Activated CD4-positive, alpha-beta T cell treated with anti-CD3 and anti-CD28 coated beads, Interleukin-2, Interleukin-4, amounts not matched to agents 100 ng/mL and 50 ng/mL, durations not matched to agents 16 hours and 8 hours (primary cell): ENCODE measurements at regions not wholly inside any gene's neighbourhood (a gene's known extent, or its start where the extent isn't known, plus 50 kb on each side); places are given as distances from the start of the nearest gene placed in this dataset.
"Not testable (repeated sequence)": the region's sequence is repeated elsewhere in the genome, so short reads cannot be mapped to it uniquely, and the experiment has no call there.

Experiments
- DNase-seq: peaks from one replicate; pipeline ENCODE4 v3.0.0-alpha.2; 2020; ENCODE audit warnings: low spot score

DNA sequence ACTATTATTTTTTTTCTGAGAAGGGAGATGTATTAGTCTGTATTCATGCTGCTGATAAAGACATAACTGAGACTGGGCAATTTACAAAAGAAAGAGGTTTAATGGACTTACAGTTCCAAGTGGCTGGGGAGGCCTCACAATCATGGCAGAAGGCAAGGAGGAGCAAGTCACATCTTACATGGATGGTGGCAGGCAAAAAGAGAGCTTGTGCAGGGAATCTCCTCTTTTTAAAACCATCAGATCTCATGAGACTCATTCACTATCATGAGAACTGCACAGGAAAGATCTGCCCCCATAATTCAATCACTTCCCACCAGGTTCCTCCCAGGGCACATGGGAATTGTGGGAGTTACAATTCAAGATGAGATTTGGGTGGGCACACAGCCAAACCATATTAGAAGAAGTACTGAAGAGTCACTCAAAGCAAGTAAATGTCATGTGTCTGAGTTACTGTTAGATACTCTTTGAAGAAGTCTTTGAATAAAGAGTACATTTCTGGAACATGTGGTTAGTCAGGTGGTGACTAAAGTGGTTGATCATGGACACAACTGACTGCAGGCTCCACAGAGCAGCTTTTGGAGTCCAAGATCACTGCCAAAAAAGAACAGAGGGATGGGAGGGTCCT is 430.9 kb upstream of the TBL1XR1 start:
- DNase-seq: not testable (repeated sequence)

DNA sequence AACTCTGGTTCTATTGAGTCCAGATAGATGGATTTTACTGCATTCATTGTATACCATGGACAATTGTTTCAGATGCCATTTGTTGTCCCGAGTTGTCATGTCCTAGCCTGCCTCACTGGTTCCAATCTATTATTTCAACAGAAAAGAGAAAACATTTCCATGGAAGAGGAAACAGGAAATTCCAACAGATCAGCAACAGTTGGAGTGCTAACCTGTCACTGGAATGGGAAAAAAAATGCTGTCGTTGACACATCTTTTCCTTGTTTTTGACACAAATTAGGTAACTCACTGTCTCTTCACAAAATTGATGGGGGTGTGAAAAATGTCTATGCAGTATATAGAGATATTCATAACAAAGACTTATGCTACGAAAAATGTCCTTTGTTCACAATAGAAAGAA is 432.0 kb upstream of the TBL1XR1 start:
- DNase-seq: no peak

DNA sequence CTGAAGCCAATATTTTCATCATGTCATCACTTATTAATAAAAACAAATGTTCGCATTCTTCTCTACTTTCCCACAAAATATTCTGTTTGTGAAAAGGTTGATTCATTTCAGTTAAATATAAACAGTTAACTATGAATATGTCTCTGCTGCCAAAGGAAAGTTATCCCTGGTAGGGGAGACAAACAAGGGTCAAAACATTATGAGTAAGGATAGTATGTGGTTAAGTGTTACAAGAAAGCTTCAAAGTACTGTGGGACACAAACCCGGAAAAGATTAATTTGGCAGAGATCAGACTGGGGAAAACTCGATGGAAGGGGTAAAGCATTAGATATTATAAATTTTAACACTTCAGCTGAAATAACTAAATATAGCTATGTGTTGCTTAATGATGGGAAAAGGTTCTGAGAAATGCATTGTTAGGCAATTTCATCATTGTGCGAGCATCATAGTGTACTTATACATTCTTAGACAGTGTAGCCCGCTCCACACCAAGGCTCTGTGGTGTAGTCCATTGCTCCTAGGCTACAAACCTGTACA is 436.5 kb upstream of the TBL1XR1 start:
- DNase-seq: no peak

DNA sequence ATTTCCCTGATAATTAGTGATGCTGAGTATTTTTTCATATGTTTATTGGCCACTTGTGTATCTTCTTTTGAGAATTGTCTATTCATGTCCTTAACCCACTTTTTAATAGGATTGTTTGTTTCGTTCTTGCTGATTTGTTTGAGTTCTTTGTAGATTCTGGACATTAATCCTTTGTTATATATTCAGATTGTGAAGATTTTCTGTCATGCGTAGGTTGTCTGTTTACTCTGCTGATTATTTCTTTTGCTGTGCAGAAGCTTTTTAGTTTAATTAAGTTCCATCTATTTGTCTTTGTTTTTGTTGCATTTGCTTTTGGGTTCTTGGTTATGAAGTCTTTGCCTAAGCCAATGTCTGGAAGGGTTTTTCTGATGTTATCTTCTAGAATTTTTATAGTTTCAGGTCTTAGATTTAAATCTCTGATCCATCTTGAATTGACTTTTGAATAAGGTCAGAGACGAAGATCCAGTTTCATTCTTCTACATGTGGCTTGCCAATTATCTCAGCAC is 438.4 kb upstream of the TBL1XR1 start:
- not testable (repeated sequence) for DNase-seq

DNA sequence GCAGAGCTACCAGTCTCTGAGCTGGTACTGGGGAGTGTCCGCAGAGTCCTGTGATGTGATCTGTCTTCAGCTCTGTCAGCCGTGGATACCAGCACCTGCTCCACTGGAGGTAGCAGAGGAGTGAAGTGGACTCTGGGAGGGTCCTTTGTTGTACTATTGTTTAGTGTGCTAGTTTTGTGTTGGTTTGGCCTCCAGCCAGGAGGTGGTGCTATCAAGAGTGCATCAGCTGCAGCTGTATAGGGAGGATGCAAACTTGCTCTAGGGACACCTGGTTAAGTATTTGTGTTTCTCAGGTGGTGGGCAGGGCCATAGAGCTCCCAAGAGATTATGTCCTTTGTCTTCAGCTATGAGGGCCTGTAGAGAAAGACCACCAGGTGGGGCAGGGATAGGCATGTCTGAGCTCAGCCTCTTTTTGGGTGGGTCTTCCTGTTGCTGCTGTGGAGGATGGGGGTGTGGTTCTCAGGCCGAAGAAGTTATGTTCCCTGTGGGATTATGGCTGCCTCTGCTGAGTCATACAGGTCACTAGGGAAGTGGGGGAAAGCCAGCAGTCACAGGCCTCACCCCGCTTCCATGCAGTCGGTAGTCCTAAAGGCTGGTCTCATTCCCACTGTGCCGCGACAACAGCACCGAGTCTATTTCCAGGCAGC is 443.2 kb upstream of the TBL1XR1 start:
- DNase-seq: no peak

DNA sequence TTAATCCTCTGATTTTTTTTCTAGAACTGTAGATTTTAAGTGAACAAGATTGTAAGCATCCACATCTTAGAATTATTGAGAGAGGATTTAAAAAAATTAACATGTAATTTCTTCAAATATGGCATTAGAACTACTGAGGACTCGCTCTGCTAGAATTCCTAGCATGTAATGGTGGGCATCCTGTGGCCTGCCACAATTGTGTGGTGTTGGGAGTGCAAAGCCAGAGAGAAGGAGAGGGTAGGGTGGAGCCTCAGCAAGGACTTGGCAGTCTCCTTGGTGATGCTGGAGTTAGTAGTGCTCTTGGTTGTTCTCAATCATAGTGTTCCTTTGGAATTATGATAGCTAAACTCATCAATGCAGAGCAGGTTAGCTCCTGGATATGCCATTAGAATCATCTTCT is 443.9 kb upstream of the TBL1XR1 start:
- DNase-seq: no peak

DNA sequence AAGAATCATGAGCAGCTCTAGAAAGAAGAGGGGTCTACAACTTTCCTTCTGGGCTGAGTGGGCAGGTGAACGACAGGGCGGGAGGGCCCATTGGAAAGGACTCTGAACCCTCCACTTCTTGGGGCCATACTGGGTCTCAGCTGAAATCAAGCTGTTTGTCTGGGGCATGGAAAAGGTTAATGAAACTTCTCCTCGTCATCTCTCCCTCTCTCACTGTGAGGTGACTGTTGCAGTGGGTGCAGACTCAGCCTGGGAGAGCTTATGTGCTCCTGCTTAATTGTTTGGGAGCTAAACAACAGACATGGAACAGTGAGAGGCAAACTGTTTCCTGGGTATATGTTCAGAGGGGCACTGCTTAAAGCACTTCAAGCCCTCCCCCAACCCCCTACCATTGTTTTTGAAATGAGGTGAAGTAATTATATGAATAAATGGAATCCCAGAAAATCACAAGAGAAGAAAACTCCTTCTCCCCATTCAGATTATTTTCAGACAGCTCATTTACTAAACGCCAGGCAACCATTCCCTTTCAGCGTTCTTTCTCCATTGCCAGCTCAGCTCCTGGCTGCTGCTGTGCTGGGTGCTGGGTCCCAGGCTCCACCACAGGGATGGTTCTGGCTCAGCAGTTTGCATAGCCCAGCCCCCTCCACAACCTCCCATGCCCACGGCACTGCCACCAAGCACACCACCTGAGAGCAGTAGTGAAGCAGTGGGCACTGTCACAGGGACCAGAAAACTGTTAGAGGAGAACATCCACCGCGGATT is 444.9 kb upstream of the TBL1XR1 start:
- DNase-seq: no peak

DNA sequence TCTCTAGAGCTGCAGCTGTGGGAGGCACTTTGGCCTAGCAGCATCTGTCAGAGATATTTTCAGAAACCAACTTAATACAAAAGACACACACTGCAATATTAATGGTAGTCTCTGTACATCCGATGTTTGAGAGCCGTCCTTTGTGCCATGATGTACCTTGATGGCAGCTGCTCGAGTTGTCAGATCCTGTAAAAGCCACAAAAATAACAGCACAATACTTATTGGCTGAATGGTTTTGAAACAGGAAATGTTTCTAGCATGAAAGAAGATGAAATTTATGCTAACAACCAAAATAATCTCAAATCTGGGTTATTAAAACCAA is 445.5 kb upstream of the TBL1XR1 start:
- DNase-seq: no peak

DNA sequence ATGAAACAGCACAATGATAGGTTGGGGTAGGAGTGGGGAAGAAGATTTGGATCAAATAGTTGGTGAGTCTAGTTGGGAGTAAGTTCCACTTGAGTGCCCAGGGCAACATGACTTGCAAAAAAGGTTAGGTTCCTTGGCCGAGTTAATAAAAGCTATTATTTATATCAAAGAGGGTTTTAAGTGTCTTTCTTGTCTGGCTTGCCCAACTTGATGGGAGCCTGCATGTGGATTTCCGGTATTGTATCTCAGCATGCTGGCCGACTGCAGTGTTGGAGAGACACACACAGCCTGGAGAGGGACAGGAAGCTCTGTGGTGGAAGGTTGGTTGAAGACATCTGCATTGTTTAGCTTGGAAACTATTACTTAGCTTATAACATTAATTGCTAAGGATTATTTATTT is 449.5 kb upstream of the TBL1XR1 start:
- peak; percentile 22 for DNase-seq

DNA sequence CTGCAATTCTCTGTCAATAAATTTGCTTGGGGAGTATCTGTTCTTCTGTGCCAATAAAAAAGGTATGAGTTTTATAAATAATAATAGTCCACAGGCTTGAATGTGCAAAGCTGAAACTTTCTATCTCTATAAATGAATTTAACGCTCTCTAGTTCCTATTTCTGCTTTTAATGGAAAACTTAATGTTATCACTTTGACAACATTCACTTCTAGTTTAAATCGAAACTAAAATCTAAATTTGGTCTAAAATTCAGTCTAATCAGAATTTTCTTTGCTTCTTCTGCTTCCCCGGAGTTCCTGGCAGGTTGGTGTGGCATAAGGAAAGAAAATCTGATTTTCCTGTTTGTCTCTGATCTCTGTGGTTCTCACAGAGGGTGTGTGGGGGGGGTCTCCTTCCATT is 450.1 kb upstream of the TBL1XR1 start:
- DNase-seq: no peak

DNA sequence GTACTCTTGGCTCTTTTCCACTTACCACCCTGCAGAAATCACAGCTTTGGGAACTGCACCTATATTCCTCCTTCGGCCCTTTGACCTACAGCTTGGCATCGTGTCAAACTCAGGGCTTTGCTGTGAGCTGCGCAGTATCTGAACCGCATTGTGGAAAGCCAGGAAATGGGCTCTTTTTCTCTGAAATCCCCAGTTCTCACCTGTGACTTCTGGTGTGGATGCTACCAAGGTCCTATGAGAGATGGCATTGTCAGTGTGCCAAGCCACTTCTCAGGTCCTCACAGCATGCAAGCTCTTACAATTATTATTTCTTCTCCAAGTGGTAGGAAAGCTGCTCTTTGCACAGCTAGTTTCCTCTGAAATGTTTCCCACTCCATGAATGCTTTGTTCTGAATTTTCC is 450.6 kb upstream of the TBL1XR1 start:
- no peak for DNase-seq

DNA sequence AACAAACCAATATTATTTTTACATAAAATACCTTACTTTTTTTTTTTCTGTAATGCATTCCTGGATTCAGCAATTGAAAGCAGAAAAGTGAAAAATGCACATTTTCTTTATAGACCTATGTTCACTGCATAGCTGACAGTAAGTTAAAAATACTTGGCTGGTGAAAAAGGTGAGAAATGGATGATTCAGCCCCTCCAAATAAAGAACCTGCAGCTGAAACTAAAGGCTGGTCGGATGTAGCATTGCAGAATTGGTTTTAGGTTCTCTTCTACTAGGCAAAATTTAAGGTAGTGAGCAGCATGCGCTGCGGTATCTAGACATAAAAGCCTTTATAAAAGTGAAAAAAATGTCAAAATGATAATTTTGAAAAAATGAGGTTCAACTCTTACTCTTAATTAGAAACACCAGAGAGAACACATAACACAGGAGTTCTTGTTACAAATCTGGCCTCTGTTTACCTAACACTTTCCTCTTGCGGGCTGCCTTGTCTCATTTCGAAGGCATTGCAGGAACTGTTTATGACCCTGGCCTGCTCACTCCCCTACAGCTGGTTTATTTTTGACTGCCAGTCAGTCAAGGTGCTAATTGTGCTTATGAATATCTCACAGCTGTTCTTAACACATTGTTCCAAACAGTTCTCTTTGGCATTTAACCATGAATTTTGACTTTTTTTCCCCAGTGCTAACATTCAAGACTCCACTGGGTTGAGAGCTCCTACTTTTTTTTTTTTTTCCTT is 455.4 kb upstream of the TBL1XR1 start:
- no peak for DNase-seq

DNA sequence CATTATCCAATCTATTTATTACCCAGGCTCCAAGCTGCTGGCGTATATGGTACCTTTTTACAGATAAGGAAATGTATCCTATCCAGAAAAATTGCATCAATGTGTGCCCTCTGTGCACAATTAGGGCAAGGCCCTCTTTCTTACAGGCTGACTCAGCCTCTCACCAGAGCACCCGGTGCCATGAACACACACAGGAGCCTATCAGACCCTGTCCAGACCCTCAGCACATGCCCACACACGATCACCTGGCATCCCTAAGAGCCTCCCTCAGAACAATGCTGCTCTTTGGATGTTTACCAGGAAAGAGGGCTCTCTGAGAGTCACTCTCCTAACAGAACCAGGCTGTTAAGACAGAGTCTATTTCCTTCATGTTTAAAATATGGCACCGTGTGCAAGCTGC is 460.0 kb upstream of the TBL1XR1 start:
- DNase-seq: no peak

DNA sequence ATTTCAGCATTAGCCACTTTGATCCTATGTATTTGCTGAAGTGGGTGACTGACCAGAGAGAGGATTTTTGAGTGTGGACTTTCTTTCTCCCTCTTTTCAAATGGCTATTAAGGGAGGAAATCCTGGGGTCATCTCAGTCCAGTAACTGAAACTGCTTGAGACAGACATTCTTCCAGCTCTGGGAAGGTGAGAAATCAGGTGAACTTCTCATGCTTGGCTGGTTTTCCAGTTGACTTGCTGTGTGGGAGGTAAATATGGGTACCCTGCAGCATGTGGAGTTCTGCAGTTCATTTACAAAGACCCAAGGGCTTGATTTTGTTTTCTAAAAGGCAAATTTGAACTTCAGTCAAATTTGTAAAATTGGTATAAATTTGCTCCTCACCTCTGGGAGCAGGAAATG is 461.1 kb upstream of the TBL1XR1 start:
- no peak for DNase-seq

DNA sequence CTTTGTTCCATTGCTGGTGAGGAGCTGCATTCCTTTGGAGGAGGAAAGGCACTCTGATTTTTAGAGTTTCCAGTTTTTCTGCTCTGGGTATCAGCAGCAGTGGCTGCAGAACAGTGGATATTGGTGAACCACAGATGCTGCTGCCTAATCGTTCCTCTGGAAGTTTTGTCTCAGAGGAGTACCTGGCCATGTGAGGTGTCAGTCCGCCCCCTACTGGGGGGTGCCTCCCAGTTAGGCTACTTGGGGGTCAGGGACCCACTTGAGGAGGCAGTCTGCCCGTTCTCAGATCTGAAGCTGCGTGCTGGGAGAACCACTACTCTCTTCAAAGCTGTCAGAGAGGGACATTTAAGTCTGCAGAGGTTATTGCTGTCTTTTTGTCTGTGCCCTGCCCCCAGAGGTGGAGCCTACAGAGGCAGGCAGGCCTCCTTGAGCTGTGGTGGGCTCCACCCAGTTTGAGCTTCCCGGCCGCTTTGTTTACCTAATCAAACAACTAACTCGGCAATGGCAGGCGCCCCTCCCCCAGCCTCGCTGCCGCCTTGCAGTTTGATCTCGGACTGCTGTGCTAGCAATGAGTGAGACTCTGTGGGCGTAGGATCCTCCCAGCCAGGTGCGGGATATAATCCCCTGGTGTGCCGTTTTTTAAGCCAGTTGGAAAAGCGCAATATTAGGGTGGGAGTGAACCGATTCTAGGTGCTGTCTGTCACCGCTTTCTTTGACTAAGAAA is 467.3 kb upstream of the TBL1XR1 start:
- not testable (repeated sequence) for DNase-seq

DNA sequence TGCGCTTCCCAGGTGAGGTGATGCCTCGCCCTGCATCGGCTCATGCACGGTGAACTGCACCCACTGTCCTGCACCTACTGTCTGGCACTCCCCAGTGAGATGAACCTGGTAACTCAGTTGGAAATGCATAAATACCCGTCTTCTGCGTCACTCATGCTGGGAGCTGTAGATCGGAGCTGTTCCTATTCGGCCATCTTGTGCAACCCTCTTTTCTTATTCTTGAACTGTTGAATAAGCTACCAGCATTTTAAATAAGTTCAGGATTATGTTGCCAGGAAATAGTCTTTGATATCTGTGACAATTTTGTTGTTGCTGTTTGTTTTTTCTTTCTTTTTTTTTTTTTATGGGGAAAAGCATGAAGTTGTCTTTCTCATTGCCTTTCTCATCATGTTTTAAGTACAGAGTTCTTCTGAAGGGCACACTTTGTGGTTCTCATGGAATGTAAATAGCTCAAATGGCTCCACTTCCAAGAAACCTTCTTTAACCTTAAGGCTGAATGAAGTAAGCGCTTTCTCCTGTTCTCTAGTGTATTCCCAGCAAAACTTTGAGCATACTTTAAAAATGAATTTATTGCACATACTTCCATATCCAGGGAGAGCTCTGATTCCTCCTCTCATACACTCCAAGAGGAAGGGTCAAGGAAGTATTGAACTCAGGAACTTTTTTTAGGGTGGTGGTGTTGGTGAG is 468.0 kb upstream of the TBL1XR1 start:
- no peak for DNase-seq

DNA sequence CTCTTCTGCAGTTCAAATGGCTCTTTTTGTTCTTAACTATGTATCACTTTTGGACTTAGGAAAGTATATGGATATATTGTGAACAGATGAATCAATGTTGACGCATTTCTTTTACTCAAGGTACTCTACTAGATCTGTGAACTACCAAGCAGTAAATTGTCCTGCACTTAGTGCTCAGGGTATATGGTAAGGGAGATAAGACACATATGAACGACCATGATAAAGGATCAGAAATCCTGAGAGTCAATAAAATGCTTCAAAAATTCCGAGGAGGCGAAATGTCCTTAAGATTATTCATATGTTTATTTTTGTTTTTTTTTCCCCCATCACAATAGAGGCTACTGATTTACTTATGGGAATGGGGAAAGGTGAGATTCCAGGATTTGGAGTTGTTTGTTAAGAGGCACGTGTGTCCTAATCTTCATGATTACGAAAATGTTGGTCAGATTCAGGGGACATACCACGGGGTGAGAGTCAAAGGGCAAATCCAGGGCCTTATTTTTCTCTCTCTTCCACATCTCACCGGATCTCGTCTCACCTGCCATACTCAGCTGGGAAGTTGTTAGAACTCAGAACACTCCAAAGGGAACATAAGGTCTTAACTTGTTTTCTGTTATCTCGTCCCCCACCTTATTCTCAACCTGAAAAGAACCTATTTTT is 475.1 kb upstream of the TBL1XR1 start:
- DNase-seq: no peak

DNA sequence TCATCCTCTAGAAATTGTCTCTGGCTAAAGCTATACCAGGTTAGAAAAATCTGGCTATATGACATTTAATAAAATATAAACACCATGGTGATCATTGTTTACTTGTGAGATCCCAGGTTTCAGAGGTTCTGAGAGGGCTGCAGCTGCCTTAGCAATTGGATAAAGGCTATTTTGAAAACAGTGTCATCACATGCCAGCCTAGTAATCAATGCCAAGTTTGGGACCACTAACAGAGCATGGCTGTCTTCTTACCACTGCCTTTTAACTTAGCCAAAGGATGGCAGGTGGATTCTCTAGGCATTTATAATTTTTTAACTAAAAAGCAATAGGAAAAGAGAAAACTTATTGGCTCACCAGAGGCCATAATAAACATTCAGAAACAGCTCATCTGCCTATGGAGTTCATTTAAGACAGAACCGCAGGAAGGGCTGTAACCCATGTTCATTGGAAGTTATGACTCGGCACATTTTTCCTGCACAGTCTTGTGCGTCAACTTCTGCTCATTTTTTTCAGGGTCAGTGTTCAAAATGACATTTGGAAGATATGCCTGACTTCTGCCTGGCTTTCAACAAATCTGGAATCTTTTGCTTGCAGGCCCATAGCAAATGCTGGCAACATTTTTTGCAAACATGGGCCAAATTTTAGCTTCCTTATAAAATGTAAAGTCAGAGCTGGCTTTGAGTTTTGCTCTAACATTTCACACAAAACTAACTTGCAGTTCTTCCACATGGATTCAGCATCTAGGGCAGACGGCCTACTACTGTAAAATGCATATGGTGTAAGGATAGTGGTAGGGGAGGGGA is 476.0 kb upstream of the TBL1XR1 start:
- DNase-seq: no peak

DNA sequence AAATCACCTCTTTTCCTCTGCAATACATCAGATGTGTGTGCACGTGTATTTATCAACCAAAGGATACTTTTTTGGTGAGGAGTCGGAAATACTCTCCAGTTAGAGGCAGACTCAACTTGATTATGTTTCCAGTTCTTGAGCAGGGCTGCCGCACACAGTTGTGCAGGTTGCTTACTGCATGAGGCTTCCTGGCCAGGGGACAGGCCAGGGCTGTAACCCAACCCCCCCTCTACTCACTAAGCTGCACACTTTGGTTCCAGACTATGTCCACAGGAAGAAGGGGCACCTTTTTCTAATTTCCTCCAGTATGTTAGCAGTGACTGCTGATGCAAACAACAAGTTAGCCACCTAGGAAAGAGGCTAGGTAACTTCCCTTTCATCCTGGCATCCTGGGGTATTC is 476.9 kb upstream of the TBL1XR1 start:
- DNase-seq: no peak

DNA sequence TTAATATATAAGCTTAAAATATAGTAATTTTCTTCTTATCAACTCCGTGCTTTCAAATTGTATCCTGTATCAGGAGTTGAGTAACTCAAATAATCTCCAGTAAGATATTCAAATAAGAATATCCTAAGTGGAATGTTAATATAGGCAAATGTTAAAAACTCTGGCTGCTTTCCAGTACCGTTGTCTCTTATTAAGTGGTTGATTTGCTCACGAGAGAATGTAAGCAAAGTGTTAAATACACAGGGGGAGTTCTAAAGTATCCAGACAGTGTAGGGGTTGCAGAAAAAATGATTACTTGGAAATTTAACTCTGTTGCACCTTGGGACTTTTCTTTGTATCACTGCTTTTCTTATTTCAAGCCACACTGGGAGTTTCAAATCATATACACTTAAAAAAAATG is 478.9 kb upstream of the TBL1XR1 start:
- no peak for DNase-seq
